ENCODE measurements at regions not wholly inside any gene's neighbourhood (a gene's known extent, or its start where the extent isn't known, plus 50 kb on each side); places are given as distances from the start of the nearest gene placed in this dataset.
"Not testable (repeated sequence)": the region's sequence is repeated elsewhere in the genome, so short reads cannot be mapped to it uniquely, and the experiment has no call there.

DNA sequence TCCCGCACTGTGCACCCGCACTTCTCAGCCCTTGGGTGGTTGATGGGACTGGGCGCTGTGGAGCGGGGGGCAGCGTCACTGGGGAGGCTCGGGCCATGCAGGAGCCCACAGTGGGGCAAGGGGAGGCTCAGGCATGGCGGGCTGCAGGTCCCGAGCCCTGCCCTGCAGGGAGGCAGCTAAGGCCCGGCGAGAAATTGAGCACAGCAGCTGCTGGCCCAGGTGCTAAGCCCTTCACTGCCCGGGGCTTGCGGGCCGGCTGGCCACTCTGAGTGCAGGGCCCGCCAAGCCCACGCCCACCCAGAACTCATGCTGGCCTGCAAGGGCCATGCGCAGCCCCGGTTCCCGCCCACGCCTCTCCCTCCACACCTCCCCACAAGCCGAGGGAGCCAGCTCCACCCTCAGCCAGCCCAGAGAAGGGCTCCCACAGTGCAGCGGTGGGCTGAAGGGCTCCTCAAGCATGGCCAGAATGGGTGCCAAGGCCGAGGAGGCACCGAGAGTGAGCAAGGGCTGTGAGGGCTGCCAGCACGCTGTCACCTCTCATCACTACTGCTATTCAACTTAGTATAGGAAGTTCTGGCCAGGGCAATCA, 60.3 kb upstream of the FBXL17 start:
- DNase-seq: not testable (repeated sequence)

DNA sequence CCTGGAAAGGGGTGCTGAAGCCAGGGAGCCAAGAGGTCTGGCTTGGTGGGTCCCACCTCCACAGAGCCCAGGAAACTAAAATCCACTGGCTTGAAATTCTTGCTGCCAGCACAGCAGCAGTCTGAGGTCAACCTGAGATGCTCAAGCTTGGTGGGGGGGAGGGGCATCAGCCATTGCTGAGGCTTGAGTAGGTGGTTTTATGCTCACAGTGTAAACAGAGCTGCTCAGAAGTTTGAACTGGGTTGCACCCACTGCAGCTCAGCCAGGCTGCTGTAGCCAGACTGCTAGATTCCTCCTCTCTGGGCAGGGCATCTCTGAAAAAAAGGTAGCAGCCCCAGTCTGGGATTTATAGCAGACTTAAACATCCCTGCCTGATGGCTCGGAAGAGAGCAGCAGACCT, 55.5 kb upstream of the FBXL17 start:
- no peak for DNase-seq

DNA sequence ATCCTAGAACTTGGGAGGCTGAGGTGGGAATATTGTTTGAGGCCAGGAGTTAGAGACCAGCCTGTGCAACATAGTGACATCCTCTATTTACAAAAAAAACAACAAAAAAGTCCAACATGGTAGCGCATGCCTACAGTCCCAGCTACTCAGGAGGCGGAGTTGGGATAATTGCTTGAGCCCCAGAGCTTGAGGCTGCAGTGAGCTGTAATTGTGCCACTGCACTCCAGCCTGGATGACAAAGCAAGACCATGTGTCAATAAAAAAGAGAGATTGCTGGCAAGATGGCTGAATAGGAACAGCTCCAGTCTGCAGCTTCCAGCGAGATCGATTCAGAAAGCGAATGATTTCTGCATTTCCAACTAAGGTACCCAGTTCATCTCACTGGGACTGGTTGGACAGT, 54.8 kb upstream of the FBXL17 start:
- DNase-seq: no peak

DNA sequence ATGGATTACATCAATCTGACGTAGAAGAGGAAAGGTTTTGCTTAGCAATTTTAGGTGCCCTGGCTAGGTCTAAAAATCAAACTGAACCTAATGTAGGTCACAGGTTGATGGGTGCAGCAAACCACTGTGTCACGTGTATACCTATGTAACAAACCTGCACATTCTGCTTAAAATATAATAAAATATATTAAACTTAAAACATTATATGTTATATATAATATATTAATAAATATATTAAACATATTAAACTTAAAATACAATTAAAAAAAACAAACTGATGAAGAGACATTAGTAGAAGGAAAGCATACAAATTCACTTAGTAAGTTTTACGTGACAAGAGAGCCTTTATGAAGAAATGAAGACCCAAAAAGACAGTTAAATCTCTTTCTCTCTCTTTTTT, 51.7 kb upstream of the FBXL17 start:
- DNase-seq: no peak

DNA sequence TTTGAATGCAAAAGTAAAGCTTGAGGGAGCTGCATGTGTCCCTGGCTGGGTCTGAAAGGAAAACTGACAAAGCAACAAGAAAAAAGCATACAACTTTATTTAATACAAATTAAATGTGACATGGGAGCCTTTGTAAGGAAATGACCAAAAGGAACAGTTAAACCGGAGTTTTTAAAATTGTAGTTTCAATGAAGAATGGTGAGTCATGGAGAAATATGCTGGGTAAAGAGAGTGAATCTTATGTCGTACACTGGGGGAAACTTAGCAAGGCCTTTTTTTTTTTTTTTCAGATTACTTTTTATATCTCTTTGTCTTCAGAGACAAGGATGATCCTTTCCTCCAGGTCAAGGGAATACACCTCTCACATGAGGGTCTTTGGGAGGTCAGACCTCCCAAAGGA, 50.1 kb upstream of the FBXL17 start:
- no peak for DNase-seq
